GM21529 (cell line): ENCODE measurements at regions not wholly inside any gene's neighbourhood (a gene's known extent, or its start where the extent isn't known, plus 50 kb on each side); places are given as distances from the start of the nearest gene placed in this dataset.
"Not testable (repeated sequence)": the region's sequence is repeated elsewhere in the genome, so short reads cannot be mapped to it uniquely, and the experiment has no call there.

Experiments
- ATAC-seq: cut with Tn5 transposase; IDR thresholded peaks from one replicate; pipeline ENCODE4 v1.9.1; 2021; ENCODE audit not compliant: unreplicated experiment

GRCh38 chr2:15818318-15818753 lies 122.0 kb upstream of the MYCN start:
- no peak for ATAC-seq

DNA sequence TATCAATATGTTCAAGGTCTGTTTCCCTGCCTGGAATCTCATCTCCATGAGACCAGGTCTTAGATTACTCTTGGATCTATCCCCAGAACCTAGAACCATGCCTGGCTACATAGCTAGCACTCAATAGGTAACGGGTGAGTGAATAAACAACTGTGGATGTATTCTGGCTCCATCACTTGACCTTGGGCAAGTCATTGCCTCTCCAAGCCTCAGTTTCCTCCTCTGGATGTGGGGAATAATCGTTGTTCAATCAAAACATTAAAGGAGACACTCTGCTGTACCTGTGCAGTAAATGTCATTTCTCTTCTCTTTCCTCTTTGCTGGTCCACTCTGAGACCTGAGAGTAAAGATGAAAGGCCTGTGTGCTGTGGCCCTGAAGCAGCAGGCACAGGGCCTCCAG lies 121.5 kb upstream of the MYCN start:
- no peak for ATAC-seq

DNA sequence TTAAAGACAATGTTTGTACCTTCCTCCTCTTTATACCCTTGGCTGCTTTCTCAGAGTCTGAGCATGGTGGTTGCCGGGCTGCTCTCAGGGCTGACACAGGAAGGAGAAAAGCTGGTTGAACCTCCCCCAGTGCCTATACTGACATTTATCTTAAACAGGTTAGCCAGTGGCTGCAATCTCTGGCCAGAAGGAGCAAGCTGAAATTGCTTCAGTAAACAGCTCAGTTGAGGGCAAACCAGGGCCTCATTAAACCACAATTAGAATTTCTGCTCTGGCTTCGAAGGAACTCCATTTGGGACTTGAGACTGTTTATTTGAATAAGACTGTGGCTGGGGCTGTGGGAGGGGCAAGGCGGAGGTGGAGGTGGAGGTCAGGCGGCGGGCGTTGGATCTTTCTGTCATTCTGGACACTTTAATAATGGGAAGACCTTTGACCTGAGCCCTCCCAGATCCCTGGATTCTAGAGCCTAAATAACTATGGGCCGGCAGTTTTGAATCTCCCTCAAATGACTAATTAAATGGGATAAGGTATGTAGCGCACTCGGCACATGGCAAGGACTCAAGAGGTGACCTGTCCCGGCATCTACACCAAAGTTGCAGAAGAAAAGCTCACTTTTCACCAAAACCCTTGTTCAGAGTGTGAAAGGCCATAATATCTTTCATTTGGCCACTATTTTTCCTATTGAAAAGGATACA lies 120.6 kb upstream of the MYCN start:
- no peak for ATAC-seq

GRCh38 chr2:15820257-15820566 lies 120.1 kb upstream of the MYCN start:
- ATAC-seq, result no peak

DNA sequence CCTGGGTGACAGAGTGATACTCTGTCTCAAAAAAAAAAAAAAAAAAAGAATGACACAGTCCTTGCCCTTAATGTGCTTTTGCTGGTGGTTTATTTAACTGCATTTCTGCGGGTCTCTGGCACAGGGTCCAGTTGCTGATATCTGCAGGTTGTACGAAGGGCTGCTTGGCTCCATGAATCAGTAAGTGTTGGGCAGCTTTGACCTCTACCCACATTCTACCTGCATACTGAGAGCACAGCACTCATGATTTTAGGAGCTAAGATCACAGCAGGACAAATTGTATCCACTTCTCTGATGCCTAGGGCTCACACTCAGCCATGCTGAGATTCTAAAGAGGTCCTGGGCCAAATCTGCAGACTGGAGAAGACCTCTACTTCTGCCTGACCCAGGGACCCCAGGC lies 119.4 kb upstream of the MYCN start:
- no peak for ATAC-seq

DNA sequence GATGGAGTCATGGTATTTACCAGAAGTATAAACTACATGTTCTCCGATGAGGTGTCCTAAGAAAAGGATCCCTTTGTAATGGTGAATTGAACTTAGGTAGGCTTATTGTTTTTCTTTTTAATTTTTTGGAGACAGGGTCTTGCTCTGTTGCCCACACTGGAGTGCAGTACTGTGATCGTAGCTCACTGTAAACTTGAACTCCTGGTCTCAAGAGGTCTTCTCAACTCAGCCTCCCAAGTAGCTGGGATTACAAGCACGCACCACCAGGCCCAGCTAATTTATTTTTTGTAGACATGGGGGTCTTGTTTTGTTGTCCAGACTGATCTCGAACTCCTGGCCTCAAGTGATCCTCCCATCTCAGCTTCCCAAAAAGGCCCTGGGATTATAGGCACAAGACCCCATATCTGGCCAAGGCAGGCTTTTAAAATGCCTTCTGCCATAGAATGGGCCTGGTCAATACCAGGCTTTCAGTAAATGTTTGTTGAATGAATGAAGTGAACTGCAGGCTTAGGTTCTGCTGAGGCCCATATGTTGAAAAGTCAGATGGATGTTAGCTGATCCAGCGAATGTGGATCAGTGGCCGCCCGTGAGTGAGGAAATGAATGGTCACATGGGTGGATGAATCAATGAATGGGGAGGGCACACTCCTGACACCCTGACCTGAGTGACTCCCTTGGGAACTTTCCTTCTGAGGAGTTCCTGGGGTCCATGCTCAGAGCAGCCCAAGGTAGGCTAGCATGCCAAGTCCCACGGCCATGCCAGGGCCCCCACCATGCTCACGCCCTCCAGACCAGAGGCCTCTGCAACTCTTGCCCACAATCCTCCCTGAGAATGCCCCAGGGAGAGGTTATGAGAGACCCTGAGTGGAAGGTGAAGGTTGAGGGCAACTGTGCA lies 118.0 kb upstream of the MYCN start:
- no peak for ATAC-seq

DNA sequence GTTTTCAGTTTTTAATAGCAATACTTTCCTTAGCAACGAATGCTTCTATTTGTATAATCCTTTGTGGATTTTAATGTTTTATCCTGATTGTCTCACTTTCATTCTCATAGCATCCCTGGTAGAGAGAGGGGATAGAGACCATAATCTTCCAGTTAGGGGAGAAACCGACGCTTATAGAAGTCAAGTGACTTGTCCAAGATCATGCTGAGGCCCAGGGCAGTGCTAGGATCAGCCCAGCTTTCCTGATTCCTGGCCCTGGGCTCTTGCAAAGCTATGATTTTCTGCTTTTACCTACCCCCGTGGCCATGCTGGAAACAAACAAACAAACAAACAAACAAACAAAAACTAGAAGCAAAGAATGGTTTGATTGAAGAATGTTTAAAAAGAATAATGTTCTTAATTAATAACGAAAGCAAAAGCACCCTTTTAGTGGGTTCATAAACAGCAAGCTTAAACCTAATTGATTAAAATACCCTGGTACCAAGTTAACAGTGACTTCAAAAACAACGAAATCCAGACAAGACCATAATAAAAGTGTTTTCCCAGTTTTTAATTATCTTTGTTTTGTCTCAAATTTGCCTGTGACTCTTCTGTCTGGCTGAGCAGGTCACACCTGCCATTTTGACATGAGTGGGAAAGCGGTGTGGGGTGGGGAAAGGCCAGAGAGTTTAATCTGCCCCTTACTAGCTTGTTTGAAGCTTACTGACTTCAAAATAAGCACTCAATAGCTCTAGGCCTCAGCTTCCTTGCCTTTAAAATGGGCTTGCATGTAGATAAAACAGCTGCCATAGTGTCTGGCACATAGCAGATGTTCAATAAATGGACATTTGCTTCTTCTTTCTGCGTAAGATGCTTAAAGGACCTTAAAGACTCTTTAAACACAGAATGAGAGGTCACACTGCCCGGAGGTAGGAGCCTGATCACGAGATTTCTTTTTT lies 116.6 kb upstream of the MYCN start:
- no peak for ATAC-seq

DNA sequence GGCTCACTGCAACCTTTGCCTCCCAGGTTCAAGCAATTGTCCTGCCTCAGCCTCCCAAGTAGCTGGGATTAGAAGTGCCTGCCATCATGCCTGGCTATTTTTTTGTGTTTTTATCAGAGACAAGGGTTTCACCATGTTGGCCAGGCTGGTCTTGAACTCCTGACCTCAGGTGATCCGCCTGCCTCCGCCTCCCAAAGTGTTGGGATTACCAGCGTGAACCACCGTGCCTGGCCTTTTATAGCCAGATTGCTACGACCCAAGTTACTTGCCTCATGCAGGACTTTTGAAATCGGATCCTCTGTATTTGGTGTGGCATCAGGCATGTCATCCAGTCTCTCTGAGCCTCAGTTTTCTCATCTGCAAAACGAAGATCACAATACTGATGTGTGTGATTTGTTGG lies 115.9 kb upstream of the MYCN start:
- ATAC-seq, result not testable (repeated sequence)

DNA sequence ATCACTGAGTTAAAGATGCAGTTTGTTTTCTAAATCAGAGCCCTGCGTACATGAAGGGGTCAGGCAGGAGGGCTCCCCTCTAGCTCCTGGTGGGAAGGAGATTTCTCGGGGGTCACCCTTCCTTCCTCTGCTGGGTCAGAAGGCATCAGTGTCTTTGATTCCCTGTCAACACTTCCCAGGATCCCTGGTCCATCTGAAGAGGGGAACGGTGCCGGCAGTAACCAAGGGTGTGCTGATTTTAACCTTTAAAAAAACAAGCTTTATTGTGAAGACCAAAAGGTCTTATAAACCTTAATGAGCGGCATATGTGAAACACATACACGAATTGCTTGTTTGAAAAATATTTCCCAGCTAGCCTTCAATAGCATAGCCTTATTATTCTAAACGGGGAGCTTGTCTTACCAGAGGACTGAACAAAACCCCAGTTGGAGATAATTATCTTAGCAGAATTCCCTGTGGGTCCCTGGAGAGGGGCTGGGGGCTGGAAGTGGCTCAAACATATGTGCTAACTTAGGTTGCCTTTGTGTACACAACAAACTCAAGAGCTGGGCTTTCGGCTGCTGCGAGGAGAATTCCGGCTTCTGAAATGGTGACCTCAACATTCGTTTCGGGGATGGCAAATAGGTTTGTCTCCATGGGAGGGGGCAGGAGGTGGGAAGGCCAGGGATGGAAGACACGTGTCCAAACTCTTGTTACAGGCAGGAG lies 114.9 kb upstream of the MYCN start:
- no peak for ATAC-seq

DNA sequence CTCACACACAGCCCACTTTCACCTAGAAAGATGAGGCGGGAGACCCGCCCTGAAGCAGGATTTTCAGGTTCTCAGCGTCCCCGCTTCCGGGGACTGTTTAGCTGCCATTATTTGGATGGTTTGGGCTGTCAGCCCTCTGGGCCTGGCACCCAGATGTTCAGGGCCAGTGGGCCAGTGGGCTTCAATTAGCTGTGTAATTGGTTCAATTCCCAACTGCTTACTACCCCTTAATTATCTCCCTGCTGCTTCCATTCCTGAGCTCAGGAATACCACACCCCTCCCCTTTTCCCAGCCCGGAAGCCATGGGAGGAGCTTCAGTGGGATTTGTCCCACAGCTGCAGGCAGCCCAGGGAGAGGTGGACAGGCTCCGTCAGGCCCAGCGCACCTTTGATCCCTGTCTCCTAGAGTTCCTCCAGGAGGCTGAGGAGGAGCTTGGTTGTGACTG lies 114.1 kb upstream of the MYCN start:
- ATAC-seq, result no peak

- no peak for ATAC-seq
Observed at GRCh38 chr2:15827001-15827400, 113.3 kb upstream of the MYCN start.

GRCh38 chr2:15828576-15828975 lies 111.8 kb upstream of the MYCN start:
- ATAC-seq, result no peak

- no peak for ATAC-seq
Observed at GRCh38 chr2:15829091-15829801, 111.1 kb upstream of the MYCN start.

DNA sequence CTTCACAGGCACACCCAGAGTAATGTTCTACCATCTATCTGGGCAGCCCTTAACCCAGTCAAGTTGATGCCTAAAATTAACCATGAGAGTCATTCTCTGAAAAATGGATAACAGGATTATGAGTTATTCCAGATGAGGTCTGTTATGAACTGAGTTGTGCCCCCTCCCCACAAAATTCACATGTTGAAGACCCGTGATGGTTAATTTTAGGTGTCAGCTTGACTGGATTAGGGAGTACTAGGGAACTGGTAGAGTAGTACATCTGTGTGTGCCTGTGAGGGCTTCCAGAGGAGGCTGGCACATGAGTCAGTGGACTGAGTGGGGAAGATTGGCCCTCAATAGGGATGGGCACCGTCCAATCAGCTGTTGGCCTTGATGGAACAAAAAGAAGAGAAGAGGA lies 110.4 kb upstream of the MYCN start:
- ATAC-seq, result no peak

DNA sequence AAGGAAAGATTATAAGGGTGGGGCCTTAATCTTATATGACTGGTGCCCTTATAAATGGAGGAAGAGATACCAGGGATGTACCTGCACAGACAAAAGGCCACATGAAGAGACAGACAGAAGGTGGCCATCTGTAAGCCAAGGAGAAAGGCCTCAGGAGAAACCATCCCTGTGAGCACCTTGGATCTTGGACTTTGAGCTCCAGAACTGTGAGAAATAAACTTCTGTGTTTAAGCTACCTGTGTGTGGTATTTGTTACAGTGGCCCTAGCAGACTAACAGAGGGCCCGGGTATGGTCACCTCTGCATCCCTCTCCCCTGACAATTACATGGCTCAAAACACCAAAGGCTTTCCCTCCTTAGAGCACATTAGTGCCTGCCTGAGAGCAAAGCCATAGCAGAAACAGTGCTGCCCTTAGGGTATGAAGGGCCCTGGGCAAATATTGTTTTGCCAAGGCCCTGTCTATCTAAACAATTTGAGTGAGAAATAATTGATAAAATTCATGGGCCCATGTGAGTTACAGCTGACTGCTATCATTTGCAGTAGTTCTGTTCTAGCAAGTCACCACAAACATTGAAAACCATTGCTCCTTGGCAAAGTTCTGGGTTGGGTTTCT lies 109.3 kb upstream of the MYCN start:
- no peak for ATAC-seq

GRCh38 chr2:15832030-15832709 lies 108.2 kb upstream of the MYCN start:
- ATAC-seq, result no peak

DNA sequence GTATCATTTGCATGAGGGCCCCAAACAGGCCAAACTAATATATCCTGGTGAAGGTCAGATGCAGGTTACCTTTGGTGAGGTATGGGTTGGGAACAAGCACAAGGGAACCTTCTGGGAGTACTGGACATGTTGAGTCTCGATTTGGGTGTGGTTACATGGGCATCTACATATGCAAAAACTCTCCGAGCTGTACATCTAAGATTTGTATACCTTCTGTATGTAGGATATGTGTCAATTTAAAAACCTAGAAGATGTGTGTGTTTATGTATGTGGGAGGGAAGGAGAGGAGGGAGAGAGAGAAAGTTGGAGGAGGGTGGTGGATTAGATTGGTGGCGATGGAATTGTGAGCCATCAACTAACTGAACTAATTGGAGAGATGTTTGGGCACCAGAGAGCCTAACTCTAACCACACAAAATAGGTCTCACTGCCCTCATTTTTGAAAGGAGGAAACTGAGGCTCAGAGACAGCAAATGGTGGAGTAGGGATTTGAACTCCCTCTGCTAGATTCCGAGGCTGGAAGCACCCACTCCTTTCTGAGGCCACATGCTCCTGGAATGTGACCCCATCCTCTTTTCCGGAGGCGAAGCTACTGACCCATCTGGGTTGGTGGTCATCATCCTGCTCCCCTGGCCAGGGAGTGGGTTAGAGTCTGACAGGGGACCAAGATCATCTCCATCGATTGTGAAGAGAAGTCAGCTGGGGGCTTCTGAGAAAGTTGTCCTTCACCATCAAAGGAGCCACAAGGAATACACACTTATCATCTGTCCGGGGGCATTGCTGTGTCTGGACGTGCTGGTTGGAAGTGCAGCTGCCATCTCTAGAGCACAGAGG lies 107.3 kb upstream of the MYCN start:
- no peak for ATAC-seq

- ATAC-seq, result no peak
Observed at GRCh38 chr2:15833731-15834130, 106.6 kb upstream of the MYCN start.
